ENCODE measurements at regions not wholly inside any gene's neighbourhood (a gene's known extent, or its start where the extent isn't known, plus 50 kb on each side); places are given as distances from the start of the nearest gene placed in this dataset.

DNA sequence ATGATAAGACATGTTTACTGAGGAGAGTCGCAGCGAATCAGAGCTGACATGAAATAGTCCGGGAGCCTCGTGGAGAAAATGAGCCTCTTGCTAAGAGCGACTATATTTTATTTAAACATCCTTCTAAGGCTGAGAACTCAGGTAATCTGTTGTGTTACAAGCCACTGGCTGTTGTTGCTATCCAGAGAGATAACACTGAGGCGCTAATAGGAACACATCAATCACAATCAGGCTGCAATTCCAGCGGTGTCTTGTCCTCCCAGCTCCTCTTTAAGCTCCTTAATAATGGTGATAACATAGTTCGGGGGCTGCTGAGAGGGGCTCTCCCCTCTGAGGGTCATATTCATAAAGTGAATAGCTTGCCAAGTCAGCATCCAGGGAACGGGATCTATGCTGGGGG is 95.1 kb downstream of the INSIG2 start (continued):
- TF ChIP-seq, protein P1, sequence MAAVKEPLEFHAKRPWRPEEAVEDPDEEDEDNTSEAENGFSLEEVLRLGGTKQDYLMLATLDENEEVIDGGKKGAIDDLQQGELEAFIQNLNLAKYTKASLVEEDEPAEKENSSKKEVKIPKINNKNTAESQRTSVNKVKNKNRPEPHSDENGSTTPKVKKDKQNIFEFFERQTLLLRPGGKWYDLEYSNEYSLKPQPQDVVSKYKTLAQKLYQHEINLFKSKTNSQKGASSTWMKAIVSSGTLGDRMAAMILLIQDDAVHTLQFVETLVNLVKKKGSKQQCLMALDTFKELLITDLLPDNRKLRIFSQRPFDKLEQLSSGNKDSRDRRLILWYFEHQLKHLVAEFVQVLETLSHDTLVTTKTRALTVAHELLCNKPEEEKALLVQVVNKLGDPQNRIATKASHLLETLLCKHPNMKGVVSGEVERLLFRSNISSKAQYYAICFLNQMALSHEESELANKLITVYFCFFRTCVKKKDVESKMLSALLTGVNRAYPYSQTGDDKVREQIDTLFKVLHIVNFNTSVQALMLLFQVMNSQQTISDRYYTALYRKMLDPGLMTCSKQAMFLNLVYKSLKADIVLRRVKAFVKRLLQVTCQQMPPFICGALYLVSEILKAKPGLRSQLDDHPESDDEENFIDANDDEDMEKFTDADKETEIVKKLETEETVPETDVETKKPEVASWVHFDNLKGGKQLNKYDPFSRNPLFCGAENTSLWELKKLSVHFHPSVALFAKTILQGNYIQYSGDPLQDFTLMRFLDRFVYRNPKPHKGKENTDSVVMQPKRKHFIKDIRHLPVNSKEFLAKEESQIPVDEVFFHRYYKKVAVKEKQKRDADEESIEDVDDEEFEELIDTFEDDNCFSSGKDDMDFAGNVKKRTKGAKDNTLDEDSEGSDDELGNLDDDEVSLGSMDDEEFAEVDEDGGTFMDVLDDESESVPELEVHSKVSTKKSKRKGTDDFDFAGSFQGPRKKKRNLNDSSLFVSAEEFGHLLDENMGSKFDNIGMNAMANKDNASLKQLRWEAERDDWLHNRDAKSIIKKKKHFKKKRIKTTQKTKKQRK (IDR thresholded peaks at IDR 0.05; ENCODE audit: low read depth, low read length), result no peak
- TF ChIP-seq ZBED1 (IDR thresholded peaks at IDR 0.05; ENCODE audit: borderline replicate concordance), result no peak
- TF ChIP-seq ZNF384 (IDR thresholded peaks at IDR 0.05; ENCODE audit: borderline replicate concordance, low read depth, low read length), result no peak

GRCh38 chr2:118179445-118179844 is 91.2 kb downstream of the INSIG2 start:
- FAIRE-seq, result no peak
- Histone ChIP-seq H3K79me2 (ENCODE audit: control insufficient read depth, insufficient read depth, low read length) (no peaks in the 10 kb centered on the region), H3K4me1 (ENCODE audit: control insufficient read depth, insufficient read depth, low read length) (no peaks in the 10 kb centered on the region), H3K36me3 (ENCODE audit: control insufficient read depth in 2 of 2, insufficient read depth in 2 of 2, low read length in 1 of 2) (no peaks in the 10 kb centered on the region), H3K4me2 (ENCODE audit: control insufficient read depth, insufficient read depth) (no peak overlapping the region), H3K9me3 (replicated peaks; ENCODE audit: control insufficient read depth, insufficient read depth, low read length) (no peaks in the 10 kb centered on the region; the same call in 2 of the 3 replicates), H3K4me3 (no peak overlapping the region), H3K27me3 (replicated peaks in 1 of 2; ENCODE audit: control insufficient read depth in 2 of 2, insufficient read depth in 2 of 2, low read length in 1 of 2) (no peaks in the 10 kb centered on the region; a peak in 1 of 4 replicates), H2AFZ (ENCODE audit: control insufficient read depth, low read depth, low read length) (no peak overlapping the region), H3K9ac (ENCODE audit: control insufficient read depth, insufficient read depth, low read length) (no peak overlapping the region), H3K27ac (ENCODE audit: control insufficient read depth, insufficient read depth) (no peak overlapping the region), H4K20me1 (ENCODE audit: control insufficient read depth, insufficient read depth) (no peaks in the 10 kb centered on the region)
- CTCF ChIA-PET, result interaction anchor here (1.1 to 1.2 kb wide), 3 partner anchors 18 to 91 kb away, joined by 3 read pairs; partner anchors contain the start of gene INSIG2
- no peak for DNase-seq (ENCODE audit: low read depth, low spot score)
- no TSS peak for BruUV-seq (replicated peaks)
- POLR2A ChIA-PET, result no interaction called here
- RAD21 ChIA-PET (ENCODE audit: unreplicated experiment), result interaction anchor here (0.6 kb wide), 1 partner anchor 1041 kb away, joined by 3 read pairs; no protein-coding TSS in a partner anchor
- 0% methylated on average over 1 of the region's 1 CpG for WGBS (ENCODE audit: insufficient coverage, insufficient replicate concordance, low lambda C conversion rate, missing lambda C conversion rate)
- in situ Hi-C loops (cut with MboI) (no loop called here), intact Hi-C loops (cut with micrococcal nuclease; ENCODE audit: unreplicated experiment) (no loop called here)
- ATAC-seq, result no peak
- SMC1A ChIA-PET (ENCODE audit: uncharacterized antibody, unreplicated experiment), result no interaction called here
- TF ChIP-seq ZBTB11 (CRISPR knock-in tag; IDR thresholded peaks at IDR 0.05) (no peak), MTA2 (IDR thresholded peaks at IDR 0.05; ENCODE audit: low read depth) (no peak), EED (IDR thresholded peaks at IDR 0.05; ENCODE audit: low read depth) (no peak), CREM (IDR thresholded peaks at IDR 0.05; ENCODE audit: low read depth) (no peak), CREB1 (IDR thresholded peaks at IDR 0.05; ENCODE audit: low read depth) (no peak), ELK1 (IDR thresholded peaks at IDR 0.05; ENCODE audit: low read depth, low read length) (no peak), CEBPB (IDR thresholded peaks at IDR 0.05; ENCODE audit: borderline replicate concordance in 1 of 2, low read depth in 2 of 2, low read length in 2 of 2) (no peak), MYB (IDR thresholded peaks at IDR 0.05; ENCODE audit: borderline replicate concordance, low read depth, low read length) (no peak), SUPT20H (IDR thresholded peaks at IDR 0.05; ENCODE audit: borderline replicate concordance, control insufficient read depth, low read depth, low read length) (no peak)
- TF ChIP-seq, protein P2, sequence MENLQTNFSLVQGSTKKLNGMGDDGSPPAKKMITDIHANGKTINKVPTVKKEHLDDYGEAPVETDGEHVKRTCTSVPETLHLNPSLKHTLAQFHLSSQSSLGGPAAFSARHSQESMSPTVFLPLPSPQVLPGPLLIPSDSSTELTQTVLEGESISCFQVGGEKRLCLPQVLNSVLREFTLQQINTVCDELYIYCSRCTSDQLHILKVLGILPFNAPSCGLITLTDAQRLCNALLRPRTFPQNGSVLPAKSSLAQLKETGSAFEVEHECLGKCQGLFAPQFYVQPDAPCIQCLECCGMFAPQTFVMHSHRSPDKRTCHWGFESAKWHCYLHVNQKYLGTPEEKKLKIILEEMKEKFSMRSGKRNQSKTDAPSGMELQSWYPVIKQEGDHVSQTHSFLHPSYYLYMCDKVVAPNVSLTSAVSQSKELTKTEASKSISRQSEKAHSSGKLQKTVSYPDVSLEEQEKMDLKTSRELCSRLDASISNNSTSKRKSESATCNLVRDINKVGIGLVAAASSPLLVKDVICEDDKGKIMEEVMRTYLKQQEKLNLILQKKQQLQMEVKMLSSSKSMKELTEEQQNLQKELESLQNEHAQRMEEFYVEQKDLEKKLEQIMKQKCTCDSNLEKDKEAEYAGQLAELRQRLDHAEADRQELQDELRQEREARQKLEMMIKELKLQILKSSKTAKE (IDR thresholded peaks at IDR 0.05; ENCODE audit: low read depth, poor library complexity, severe bottlenecking), result no peak

Data from GM12878 (cell line).